ENCODE measurements at regions not wholly inside any gene's neighbourhood (a gene's known extent, or its start where the extent isn't known, plus 50 kb on each side); places are given as distances from the start of the nearest gene placed in this dataset.

- TF ChIP-seq CTCF (conservative IDR thresholded peaks at IDR 0.05; ENCODE audit: low read depth, low read length): no peak
- H3K4me3 ChIP-seq (ENCODE audit: low read length): no peak overlapping the region
- no peak for DNase-seq (ENCODE audit: low read depth)
These were observed 225.9 kb upstream of the GOT2 start for GRCh38 chr16:58960034-58960433.

GRCh38 chr16:58958749-58959148 lies 224.6 kb upstream of the GOT2 start:
- no peak for DNase-seq (ENCODE audit: low read depth)
- H3K4me3 ChIP-seq (ENCODE audit: low read length): no peak overlapping the region
- TF ChIP-seq CTCF (conservative IDR thresholded peaks at IDR 0.05; ENCODE audit: low read depth, low read length): no peak

GRCh38 chr16:58948244-58948643 lies 214.1 kb upstream of the GOT2 start:
- no peak overlapping the region for H3K4me3 ChIP-seq (ENCODE audit: low read length)
- TF ChIP-seq CTCF (conservative IDR thresholded peaks at IDR 0.05; ENCODE audit: low read depth, low read length): no peak
- DNase-seq (ENCODE audit: low read depth): no peak

- TF ChIP-seq CTCF (conservative IDR thresholded peaks at IDR 0.05; ENCODE audit: low read depth, low read length): no peak
- DNase-seq (ENCODE audit: low read depth): no peak
- no peak overlapping the region for H3K4me3 ChIP-seq (ENCODE audit: low read length)
These were observed 206.5 kb upstream of the GOT2 start for GRCh38 chr16:58940609-58941008.

- no peak for DNase-seq (ENCODE audit: low read depth)
- TF ChIP-seq CTCF (conservative IDR thresholded peaks at IDR 0.05; ENCODE audit: low read depth, low read length): no peak
- no peak overlapping the region for H3K4me3 ChIP-seq (ENCODE audit: low read length)
These were observed 204.7 kb upstream of the GOT2 start for GRCh38 chr16:58938811-58939210.

- H3K4me3 ChIP-seq (ENCODE audit: low read length): no peak overlapping the region
- DNase-seq (ENCODE audit: low read depth): no peak
- no peak for TF ChIP-seq CTCF (conservative IDR thresholded peaks at IDR 0.05; ENCODE audit: low read depth, low read length)
These were observed 203.5 kb upstream of the GOT2 start for GRCh38 chr16:58937661-58938060.

- H3K4me3 ChIP-seq (ENCODE audit: low read length): no peak overlapping the region
- DNase-seq (ENCODE audit: low read depth): no peak
- TF ChIP-seq CTCF (conservative IDR thresholded peaks at IDR 0.05; ENCODE audit: low read depth, low read length): no peak
These were observed 199.1 kb upstream of the GOT2 start for GRCh38 chr16:58933186-58933585.
